ENCODE measurements at regions not wholly inside any gene's neighbourhood (a gene's known extent, or its start where the extent isn't known, plus 50 kb on each side); places are given as distances from the start of the nearest gene placed in this dataset.

DNA sequence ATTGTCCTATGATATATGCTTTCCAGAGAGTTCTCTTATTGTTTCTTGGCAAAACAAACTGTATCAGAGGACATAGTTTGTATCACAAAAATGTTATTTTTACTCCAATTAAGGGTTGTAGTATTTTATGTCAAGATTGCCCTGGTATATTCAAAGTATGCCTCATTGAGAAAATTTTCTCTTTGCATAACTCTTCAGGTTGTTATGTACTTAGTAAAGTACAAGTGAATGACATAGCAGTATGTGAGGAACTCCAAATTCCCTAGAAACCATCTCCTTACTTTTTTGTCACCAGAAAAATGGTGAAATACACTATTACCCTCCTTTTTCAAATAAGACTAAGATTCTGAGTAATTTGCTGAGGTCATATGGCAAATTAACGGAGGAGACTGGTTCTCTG, 355.3 kb downstream of the NFIB start (continued):
- no peak for TF ChIP-seq ZNF701 (tag by site-specific recombination; IDR thresholded peaks at IDR 0.05)

GRCh38 chr9:13957089-13957488, 356.9 kb downstream of the NFIB start:
- Histone ChIP-seq H3K9me3 (ENCODE audit: control insufficient read depth, insufficient read depth, low read depth, low read length) (no peaks in the 10 kb centered on the region), H3K4me1 (ENCODE audit: control insufficient read depth, insufficient read depth, low read length) (peaks cover 24% of the 10 kb centered on the region), H3K4me3 (ENCODE audit: low read depth, low read length) (no peak overlapping the region), H3K27ac (ENCODE audit: extremely low read depth, low read depth, low read length) (no peak overlapping the region; the same call in 1 of the 2 replicates), H3K36me3 (ENCODE audit: control insufficient read depth in 2 of 2, insufficient read depth in 1 of 2, low read length in 2 of 2) (no peaks in the 10 kb centered on the region)
- TF ChIP-seq ZSCAN23 (tag by site-specific recombination; IDR thresholded peaks at IDR 0.05), result no peak
- TF ChIP-seq, protein P1, sequence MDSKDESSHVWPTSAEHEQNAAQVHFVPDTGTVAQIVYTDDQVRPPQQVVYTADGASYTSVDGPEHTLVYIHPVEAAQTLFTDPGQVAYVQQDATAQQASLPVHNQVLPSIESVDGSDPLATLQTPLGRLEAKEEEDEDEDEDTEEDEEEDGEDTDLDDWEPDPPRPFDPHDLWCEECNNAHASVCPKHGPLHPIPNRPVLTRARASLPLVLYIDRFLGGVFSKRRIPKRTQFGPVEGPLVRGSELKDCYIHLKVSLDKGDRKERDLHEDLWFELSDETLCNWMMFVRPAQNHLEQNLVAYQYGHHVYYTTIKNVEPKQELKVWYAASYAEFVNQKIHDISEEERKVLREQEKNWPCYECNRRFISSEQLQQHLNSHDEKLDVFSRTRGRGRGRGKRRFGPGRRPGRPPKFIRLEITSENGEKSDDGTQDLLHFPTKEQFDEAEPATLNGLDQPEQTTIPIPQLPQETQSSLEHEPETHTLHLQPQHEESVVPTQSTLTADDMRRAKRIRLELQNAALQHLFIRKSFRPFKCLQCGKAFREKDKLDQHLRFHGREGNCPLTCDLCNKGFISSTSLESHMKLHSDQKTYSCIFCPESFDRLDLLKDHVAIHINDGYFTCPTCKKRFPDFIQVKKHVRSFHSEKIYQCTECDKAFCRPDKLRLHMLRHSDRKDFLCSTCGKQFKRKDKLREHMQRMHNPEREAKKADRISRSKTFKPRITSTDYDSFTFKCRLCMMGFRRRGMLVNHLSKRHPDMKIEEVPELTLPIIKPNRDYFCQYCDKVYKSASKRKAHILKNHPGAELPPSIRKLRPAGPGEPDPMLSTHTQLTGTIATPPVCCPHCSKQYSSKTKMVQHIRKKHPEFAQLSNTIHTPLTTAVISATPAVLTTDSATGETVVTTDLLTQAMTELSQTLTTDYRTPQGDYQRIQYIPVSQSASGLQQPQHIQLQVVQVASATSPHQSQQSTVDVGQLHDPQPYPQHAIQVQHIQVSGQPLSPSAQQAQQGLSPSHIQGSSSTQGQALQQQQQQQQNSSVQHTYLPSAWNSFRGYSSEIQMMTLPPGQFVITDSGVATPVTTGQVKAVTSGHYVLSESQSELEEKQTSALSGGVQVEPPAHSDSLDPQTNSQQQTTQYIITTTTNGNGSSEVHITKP (tag by site-specific recombination; IDR thresholded peaks at IDR 0.05), result no peak
- no peak for TF ChIP-seq ZNF280D (tag by site-specific recombination; IDR thresholded peaks at IDR 0.05)
- TF ChIP-seq ZNF140 (tag by site-specific recombination; IDR thresholded peaks at IDR 0.05), result no peak
- no peak for TF ChIP-seq ZNF426 (tag by site-specific recombination; IDR thresholded peaks at IDR 0.05)
- no peak for TF ChIP-seq ZNF645 (tag by site-specific recombination; IDR thresholded peaks at IDR 0.05)
- no peak for TF ChIP-seq PRDM6 (tag by site-specific recombination; IDR thresholded peaks at IDR 0.05)
- TF ChIP-seq ZNF302 (tag by site-specific recombination; IDR thresholded peaks at IDR 0.05; ENCODE audit: low read depth), result no peak
- no peak for TF ChIP-seq ZNF621 (tag by site-specific recombination; IDR thresholded peaks at IDR 0.05)
- no peak for TF ChIP-seq ZNF596 (tag by site-specific recombination; IDR thresholded peaks at IDR 0.05)
- TF ChIP-seq, protein P2, sequence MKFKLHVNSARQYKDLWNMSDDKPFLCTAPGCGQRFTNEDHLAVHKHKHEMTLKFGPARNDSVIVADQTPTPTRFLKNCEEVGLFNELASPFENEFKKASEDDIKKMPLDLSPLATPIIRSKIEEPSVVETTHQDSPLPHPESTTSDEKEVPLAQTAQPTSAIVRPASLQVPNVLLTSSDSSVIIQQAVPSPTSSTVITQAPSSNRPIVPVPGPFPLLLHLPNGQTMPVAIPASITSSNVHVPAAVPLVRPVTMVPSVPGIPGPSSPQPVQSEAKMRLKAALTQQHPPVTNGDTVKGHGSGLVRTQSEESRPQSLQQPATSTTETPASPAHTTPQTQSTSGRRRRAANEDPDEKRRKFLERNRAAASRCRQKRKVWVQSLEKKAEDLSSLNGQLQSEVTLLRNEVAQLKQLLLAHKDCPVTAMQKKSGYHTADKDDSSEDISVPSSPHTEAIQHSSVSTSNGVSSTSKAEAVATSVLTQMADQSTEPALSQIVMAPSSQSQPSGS (tag by site-specific recombination; IDR thresholded peaks at IDR 0.05; ENCODE audit: low read depth), result no peak
- TF ChIP-seq ZNF830 (tag by site-specific recombination; IDR thresholded peaks at IDR 0.05; ENCODE audit: low read depth), result no peak
- TF ChIP-seq PRDM4 (tag by site-specific recombination; IDR thresholded peaks at IDR 0.05), result no peak
- ChIA-PET CTCF (interaction anchor here (0.5 to 0.6 kb wide), 2 partner anchors 140 to 764 kb away, joined by 3 read pairs; no protein-coding TSS in a partner anchor), POLR2A (interaction anchor here (1.0 to 1.5 kb wide), 2 partner anchors 10 to 28 kb away, joined by 6 to 11 read pairs; no protein-coding TSS in a partner anchor)

All from HEK293 (cell line).